K562 (cell line): ENCODE measurements at regions not wholly inside any gene's neighbourhood (a gene's known extent, or its start where the extent isn't known, plus 50 kb on each side); places are given as distances from the start of the nearest gene placed in this dataset.

Source experiments
- ATAC-seq: fragments of 200-7000 bp; cut with Tn5 transposase; 3 replicates; pipeline ENCODE4 v1.9.1; 2020; ENCODE audit warnings: moderate library complexity
- BruUV-seq: library from RNA; stranded (reverse); fragments of 400-500 nt; replicated peaks from 2 replicates; lab custom pipeline; 2021; lab: Mats Ljungman, UMichigan
- CTCF ChIA-PET: fragments of 300-600 bp; formaldehyde crosslinking; extraction: SDS; loops from one replicate; lab custom pipeline; 2021; ENCODE audit warnings: low intra/inter-chr PET ratio; lab: Yijun Ruan, JAX
- POLR2A ChIA-PET: fragments of 300-600, 350-650 bp; sonication (Branson Sonifier 250); formaldehyde crosslinking; extraction: SDS; loops from one replicate; lab custom pipeline; 2021; ENCODE audit warnings: antibody characterized with exemption, inconsistent platforms; lab: Yijun Ruan, JAX
- DNase-seq, 4 experiments: peaks; one replicate each; pipeline versions ENCODE4 v3.0.0 to v3.0.0-alpha.2; 2011 to 2018; ENCODE audit warnings: low spot score in 3 of 4, mixed read lengths in 3 of 4; ENCODE audit errors: extremely low read depth in 1 of 4
- FAIRE-seq: peaks from 2 replicates; lab custom pipeline; 2011; peaks lifted over from hg19 to GRCh38; lab: Jason Lieb, UNC
- H2AFZ ChIP-seq: 2 replicates; pipeline ENCODE4 v1.6.0; 2011; ENCODE audit warnings: low read depth, low read length, control low read depth, inconsistent platforms
- H3K27ac ChIP-seq: fragments of 200-600 bp; 3 replicates; pipeline ENCODE4 v1.8.0; 2011; ENCODE audit warnings: low read depth, mild to moderate bottlenecking, control low read depth, inconsistent platforms, low read length, moderate library complexity, mixed read lengths; ENCODE audit errors: extremely low read depth
- H3K27me3 ChIP-seq, 2 experiments: fragments of 300-600 bp in 1 of 2; 2 replicates in 1 of 2; 3 replicates in 1 of 2; pipeline versions ENCODE4 v1.6.0 to v1.8.0; 2011; ENCODE audit warnings: inconsistent platforms in 2 of 2, low read length in 2 of 2, mild to moderate bottlenecking in 1 of 2, mixed read lengths in 1 of 2, moderate library complexity in 1 of 2; ENCODE audit not compliant: control insufficient read depth in 2 of 2, insufficient read depth in 2 of 2
- H3K36me3 ChIP-seq: fragments of 300-600 bp; 3 replicates; pipeline ENCODE4 v1.8.0; 2011; ENCODE audit warnings: mild to moderate bottlenecking, low read length, inconsistent platforms; ENCODE audit not compliant: control insufficient read depth, insufficient read depth
- H3K4me1 ChIP-seq, 2 experiments: fragments of 200-600 bp in 1 of 2; replicated peaks in 1 of 2; 2 replicates in 1 of 2; 3 replicates in 1 of 2; pipeline versions ENCODE4 v1.5.1 to v1.8.0; 2011; ENCODE audit warnings: inconsistent platforms in 2 of 2, low read length in 2 of 2, mild to moderate bottlenecking in 1 of 2, mixed read lengths in 1 of 2, moderate library complexity in 1 of 2; ENCODE audit not compliant: control insufficient read depth in 2 of 2, insufficient read depth in 2 of 2
- H3K4me2 ChIP-seq: 2 replicates; pipeline ENCODE4 v1.6.1; 2011; ENCODE audit warnings: low read length, control low read depth, inconsistent platforms, mixed read lengths; ENCODE audit not compliant: insufficient read depth
- H3K4me3 ChIP-seq: fragments of 200-600 bp; sonication (generic), shearing (Covaris generic); 2 replicates; pipeline ENCODE4 v1.5.1; 2016; ENCODE audit warnings: control low read depth, inconsistent platforms
- H3K79me2 ChIP-seq: fragments of 200-600 bp; 3 replicates; pipeline ENCODE4 v1.8.0; 2011; ENCODE audit warnings: low read length, inconsistent platforms; ENCODE audit not compliant: control insufficient read depth, insufficient read depth
- H3K9ac ChIP-seq, 2 experiments: 2 replicates each; pipeline versions ENCODE4 v1.6.0 to v1.6.1; 2011; ENCODE audit warnings: low read depth in 2 of 2, low read length in 2 of 2, control low read depth in 1 of 2, inconsistent platforms in 1 of 2, mild to moderate bottlenecking in 1 of 2, mixed read lengths in 1 of 2; ENCODE audit not compliant: insufficient read depth in 1 of 2
- H3K9me1 ChIP-seq: one replicate; pipeline ENCODE4 v1.6.0; 2011; ENCODE audit warnings: inconsistent platforms, mild to moderate bottlenecking, low read length, moderate library complexity; ENCODE audit not compliant: control insufficient read depth, insufficient read depth
- H3K9me3 ChIP-seq: replicated peaks from 2 replicates; pipeline ENCODE4 v1.5.1; 2011; ENCODE audit warnings: low read depth, low read length, inconsistent platforms; ENCODE audit not compliant: control insufficient read depth, insufficient read depth
- H4K20me1 ChIP-seq: replicated peaks from 2 replicates; pipeline ENCODE4 v1.6.1; 2011; ENCODE audit warnings: low read length, inconsistent platforms, mixed read lengths; ENCODE audit not compliant: control insufficient read depth, insufficient read depth
- FOXK1 ChIP-seq: sonication (generic); formaldehyde crosslinking; IDR thresholded peaks from 2 replicates; pipeline ENCODE4 v1.8.0; 2022; ENCODE audit warnings: missing genetic modification reagents, mild to moderate bottlenecking, borderline replicate concordance
- HSF4 ChIP-seq: fragments of 250-450 bp; sonication (Bioruptor Pico); IDR thresholded peaks from 2 replicates; pipeline ENCODE4 v2.1.2; 2022; ENCODE audit warnings: mild to moderate bottlenecking, moderate library complexity, borderline replicate concordance
- KAT8 ChIP-seq: fragments of 450-650 bp; IDR thresholded peaks from 2 replicates; pipeline ENCODE4 v1.6.1; 2016; ENCODE audit warnings: low read depth, mild to moderate bottlenecking
- PHB ChIP-seq: fragments of 250-450 bp; sonication (Bioruptor Pico); IDR thresholded peaks from 2 replicates; pipeline ENCODE4 v1.5.0; 2021
- PHF21A ChIP-seq: fragments of 450-650 bp; IDR thresholded peaks from 2 replicates; pipeline ENCODE4 v1.6.1; 2017; ENCODE audit warnings: low read depth, borderline replicate concordance
- POLR2B ChIP-seq: fragments of 450-650 bp; IDR thresholded peaks from 2 replicates; pipeline ENCODE4 v1.6.1; 2018; ENCODE audit warnings: low read depth; ENCODE audit not compliant: partially characterized antibody
- POLR2G ChIP-seq: fragments of 200-400 bp; formaldehyde crosslinking; IDR thresholded peaks from 2 replicates; pipeline ENCODE4 v1.6.1; 2017; ENCODE audit warnings: low read depth, mild to moderate bottlenecking, antibody characterized with exemption, low read length, moderate library complexity
- POLR2H ChIP-seq: IDR thresholded peaks from 2 replicates; pipeline ENCODE4 v1.6.1; 2016; ENCODE audit warnings: missing genetic modification characterization, low read depth, mild to moderate bottlenecking, control low read depth, missing compliant biosample characterization, moderate library complexity
- XRCC4 ChIP-seq: IDR thresholded peaks from one replicate; pipeline ENCODE4 v1.6.1; 2011; ENCODE audit not compliant: insufficient read depth, insufficient read length; ENCODE audit errors: extremely low read depth
- YBX1 ChIP-seq: fragments of 450-650 bp; IDR thresholded peaks from 2 replicates; pipeline ENCODE4 v1.7.1; 2016; ENCODE audit warnings: mild to moderate bottlenecking
- ZC3H4 ChIP-seq: sonication (generic); formaldehyde crosslinking; IDR thresholded peaks from 2 replicates; pipeline ENCODE4 v1.9.0; 2021; ENCODE audit warnings: missing genetic modification reagents, borderline replicate concordance
- ZNF253 ChIP-seq: fragments of 250-450 bp; sonication (Bioruptor Pico); conservative IDR thresholded peaks from 2 replicates; pipeline ENCODE4 v1.6.1; 2021; ENCODE audit warnings: mild to moderate bottlenecking
- WGBS: fragments of 100-300 bp; shearing (Covaris generic); methylation state at CpG from one replicate; pipeline ENCODE4 v1.1.6; 2016; ENCODE audit warnings: low coverage, mixed read lengths; ENCODE audit not compliant: insufficient coverage; ENCODE audit errors: missing lambda C conversion rate; 5-methylcytosine and 5-hydroxymethylcytosine counted together
- in situ Hi-C: fragments of 300-500 bp; cut with MboI; formaldehyde crosslinking; loops from 4 replicates; pipeline ENCODE4 v1.15.0; 2018; ENCODE audit warnings: inconsistent platforms, mixed read lengths
- intact Hi-C: fragments of 100-400 bp; cut with micrococcal nuclease; formaldehyde crosslinking; loops from 2 replicates; pipeline ENCODE4 v1.14.2; 2022
- TF ChIP-seq, protein P1 (sequence below): fragments of 450-650 bp; formaldehyde crosslinking; IDR thresholded peaks from 2 replicates; pipeline ENCODE4 v1.4.0; 2020; ENCODE audit warnings: mild to moderate bottlenecking
- TF ChIP-seq, protein P2 (sequence below): fragments of 450-650 bp; IDR thresholded peaks from 2 replicates; pipeline ENCODE4 v1.6.1; 2016; ENCODE audit warnings: mild to moderate bottlenecking

DNA sequence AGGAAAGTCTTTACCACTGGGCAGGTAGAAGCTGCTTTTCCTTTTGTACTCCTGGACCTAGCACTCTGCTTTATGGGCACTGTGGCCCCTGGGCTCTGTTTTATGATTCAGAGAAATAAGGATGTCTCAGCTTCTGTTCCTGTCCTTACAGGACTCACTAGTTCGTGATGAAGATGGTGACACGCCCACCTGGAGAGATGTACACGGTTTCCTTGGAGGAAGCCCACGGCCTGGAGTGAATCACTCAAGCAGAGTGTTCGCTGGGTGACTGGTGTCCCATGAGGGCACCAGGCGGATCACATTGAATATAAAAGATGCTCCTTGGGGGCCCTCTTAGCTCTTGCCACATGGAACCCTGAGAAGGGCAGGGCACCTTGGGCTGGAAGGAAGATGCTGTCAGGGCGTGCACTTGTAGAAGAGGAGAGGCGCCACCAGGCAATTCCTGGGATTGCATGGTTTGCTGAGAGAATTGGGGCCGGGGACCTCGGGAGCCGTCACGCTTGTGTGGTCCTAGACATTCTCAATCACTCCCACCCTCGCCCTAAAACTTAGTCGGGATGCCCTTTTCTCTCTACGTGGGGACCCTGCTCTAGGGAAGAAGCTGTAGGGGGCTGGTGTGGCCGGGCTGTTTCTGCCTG is 202.6 kb downstream of the TSHZ3 start:
- no TSS peak for BruUV-seq
- in situ Hi-C loops (no loop called here), intact Hi-C loops (no loop called here)
- Histone ChIP-seq H4K20me1 (no peaks in the 10 kb centered on the region), H3K27me3 (peaks cover 0 to 12% of the 10 kb centered on the region in 2 experiments; a peak in 1 of 5 replicates), H3K9me1 (no peaks in the 10 kb centered on the region), H3K4me3 (no peak overlapping the region), H3K9ac (no peak overlapping the region), H3K9me3 (no peaks in the 10 kb centered on the region), H2AFZ (no peak overlapping the region), H3K36me3 (no peaks in the 10 kb centered on the region), H3K4me2 (no peak overlapping the region), H3K4me1 (no peaks in the 10 kb centered on the region), H3K27ac (no peak overlapping the region), H3K79me2 (no peaks in the 10 kb centered on the region)
- TF ChIP-seq ZNF253 (CRISPR knock-in tag) = no peak
- DNase-seq = no peak
- 0% methylated on average over 16 of the region's 16 CpGs for WGBS
- POLR2A ChIA-PET = interaction anchor here (0.9 kb wide), 1 partner anchor 11 kb away, joined by 3 read pairs; no protein-coding TSS in a partner anchor
- ATAC-seq = no peak
- CTCF ChIA-PET = no interaction called here
- FAIRE-seq = no peak

DNA sequence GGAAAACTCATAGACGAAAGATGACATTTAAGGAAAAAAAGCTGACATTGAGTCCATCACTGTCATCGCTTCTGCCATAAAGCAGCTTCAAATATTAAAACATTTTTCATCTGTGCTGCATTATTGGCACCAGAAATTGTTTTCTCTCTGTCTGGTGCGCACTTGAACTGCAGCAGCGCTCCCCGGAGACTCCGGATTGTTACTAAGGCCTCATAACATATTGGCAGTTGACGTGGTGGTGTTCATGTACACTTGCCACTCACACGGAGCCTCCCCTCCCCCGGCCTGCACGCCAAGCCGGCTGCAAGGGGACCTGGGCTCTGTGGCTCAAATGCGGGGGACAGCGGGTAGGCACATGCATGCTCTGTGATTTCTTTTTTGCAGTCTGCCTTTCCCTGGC is 203.2 kb downstream of the TSHZ3 start:
- Histone ChIP-seq H3K9me3 (no peaks in the 10 kb centered on the region), H2AFZ (no peak overlapping the region), H3K27me3 (peaks cover 0 to 12% of the 10 kb centered on the region in 2 experiments; a peak in 1 of 5 replicates), H3K27ac (no peak overlapping the region), H4K20me1 (no peaks in the 10 kb centered on the region), H3K4me1 (no peaks in the 10 kb centered on the region), H3K4me2 (no peak overlapping the region), H3K9me1 (no peaks in the 10 kb centered on the region), H3K9ac (no peak overlapping the region), H3K36me3 (no peaks in the 10 kb centered on the region), H3K4me3 (no peak overlapping the region), H3K79me2 (no peaks in the 10 kb centered on the region)
- ChIA-PET POLR2A (interaction anchor here (0.9 kb wide), 1 partner anchor 10 kb away, joined by 3 read pairs; no protein-coding TSS in a partner anchor), CTCF (no interaction called here)
- no TSS peak for BruUV-seq
- intact Hi-C loops = no loop called here
- in situ Hi-C loops = no loop called here
- no peak for DNase-seq
- no peak for ATAC-seq
- no peak for FAIRE-seq
- 3% methylated on average over 13 of the region's 13 CpGs for WGBS
- TF ChIP-seq XRCC4 (no peak), FOXK1 (CRISPR knock-in tag) (no peak), HSF4 (CRISPR knock-in tag) (no peak), ZC3H4 (no peak), PHF21A (no peak), KAT8 (no peak), POLR2G (no peak), PHB (CRISPR knock-in tag) (no peak), POLR2H (tag) (no peak), YBX1 (no peak), POLR2B (no peak)
- TF ChIP-seq, protein P1, sequence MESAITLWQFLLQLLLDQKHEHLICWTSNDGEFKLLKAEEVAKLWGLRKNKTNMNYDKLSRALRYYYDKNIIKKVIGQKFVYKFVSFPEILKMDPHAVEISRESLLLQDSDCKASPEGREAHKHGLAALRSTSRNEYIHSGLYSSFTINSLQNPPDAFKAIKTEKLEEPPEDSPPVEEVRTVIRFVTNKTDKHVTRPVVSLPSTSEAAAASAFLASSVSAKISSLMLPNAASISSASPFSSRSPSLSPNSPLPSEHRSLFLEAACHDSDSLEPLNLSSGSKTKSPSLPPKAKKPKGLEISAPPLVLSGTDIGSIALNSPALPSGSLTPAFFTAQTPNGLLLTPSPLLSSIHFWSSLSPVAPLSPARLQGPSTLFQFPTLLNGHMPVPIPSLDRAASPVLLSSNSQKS (CRISPR knock-in tag) = no peak
- TF ChIP-seq, protein P2, sequence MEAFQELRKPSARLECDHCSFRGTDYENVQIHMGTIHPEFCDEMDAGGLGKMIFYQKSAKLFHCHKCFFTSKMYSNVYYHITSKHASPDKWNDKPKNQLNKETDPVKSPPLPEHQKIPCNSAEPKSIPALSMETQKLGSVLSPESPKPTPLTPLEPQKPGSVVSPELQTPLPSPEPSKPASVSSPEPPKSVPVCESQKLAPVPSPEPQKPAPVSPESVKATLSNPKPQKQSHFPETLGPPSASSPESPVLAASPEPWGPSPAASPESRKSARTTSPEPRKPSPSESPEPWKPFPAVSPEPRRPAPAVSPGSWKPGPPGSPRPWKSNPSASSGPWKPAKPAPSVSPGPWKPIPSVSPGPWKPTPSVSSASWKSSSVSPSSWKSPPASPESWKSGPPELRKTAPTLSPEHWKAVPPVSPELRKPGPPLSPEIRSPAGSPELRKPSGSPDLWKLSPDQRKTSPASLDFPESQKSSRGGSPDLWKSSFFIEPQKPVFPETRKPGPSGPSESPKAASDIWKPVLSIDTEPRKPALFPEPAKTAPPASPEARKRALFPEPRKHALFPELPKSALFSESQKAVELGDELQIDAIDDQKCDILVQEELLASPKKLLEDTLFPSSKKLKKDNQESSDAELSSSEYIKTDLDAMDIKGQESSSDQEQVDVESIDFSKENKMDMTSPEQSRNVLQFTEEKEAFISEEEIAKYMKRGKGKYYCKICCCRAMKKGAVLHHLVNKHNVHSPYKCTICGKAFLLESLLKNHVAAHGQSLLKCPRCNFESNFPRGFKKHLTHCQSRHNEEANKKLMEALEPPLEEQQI = no peak
